GM18507 (cell line): ENCODE measurements at regions not wholly inside any gene's neighbourhood (a gene's known extent, or its start where the extent isn't known, plus 50 kb on each side); places are given as distances from the start of the nearest gene placed in this dataset.
"Not testable (repeated sequence)": the region's sequence is repeated elsewhere in the genome, so short reads cannot be mapped to it uniquely, and the experiment has no call there.

ENCODE experiments used
- DNase-seq: peaks from one replicate; pipeline ENCODE4 v3.0.0; 2011; ENCODE audit warnings: low read depth; ENCODE audit not compliant: insufficient read length; ENCODE audit errors: extremely low spot score
- FAIRE-seq: peaks from 2 replicates; lab custom pipeline; 2011; peaks lifted over from hg19 to GRCh38; lab: Jason Lieb, UNC

GRCh38 chr7:149685455-149685854 lies 87.9 kb downstream of the ZNF467 start:
- DNase-seq (no peak), FAIRE-seq (no peak)

DNA sequence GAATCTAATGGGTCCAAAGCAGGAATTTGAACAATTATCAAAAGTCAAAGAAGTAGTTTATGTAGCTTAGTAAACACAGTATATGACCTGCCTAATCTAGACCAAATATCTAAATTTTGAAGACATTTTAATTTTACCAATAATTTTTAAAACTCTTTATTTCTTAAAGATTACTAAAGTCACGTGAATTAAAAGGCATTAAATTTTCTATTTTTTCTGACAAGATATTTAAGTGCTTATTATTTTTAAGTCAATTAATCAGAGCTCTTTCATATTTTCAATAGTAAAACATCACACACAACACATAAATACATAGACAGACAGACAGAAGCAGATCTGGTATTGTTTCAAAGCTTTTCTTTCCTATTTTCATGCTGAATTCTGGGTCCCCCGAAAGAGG lies 89.5 kb downstream of the ZNF467 start:
- DNase-seq (no peak), FAIRE-seq (no peak)

GRCh38 chr7:149683181-149683580 lies 90.2 kb downstream of the ZNF467 start:
- FAIRE-seq (no peak), DNase-seq (no peak)

- no peak for DNase-seq
- FAIRE-seq, result no peak
Observed at GRCh38 chr7:149682038-149682437, 91.3 kb downstream of the ZNF467 start.

DNA sequence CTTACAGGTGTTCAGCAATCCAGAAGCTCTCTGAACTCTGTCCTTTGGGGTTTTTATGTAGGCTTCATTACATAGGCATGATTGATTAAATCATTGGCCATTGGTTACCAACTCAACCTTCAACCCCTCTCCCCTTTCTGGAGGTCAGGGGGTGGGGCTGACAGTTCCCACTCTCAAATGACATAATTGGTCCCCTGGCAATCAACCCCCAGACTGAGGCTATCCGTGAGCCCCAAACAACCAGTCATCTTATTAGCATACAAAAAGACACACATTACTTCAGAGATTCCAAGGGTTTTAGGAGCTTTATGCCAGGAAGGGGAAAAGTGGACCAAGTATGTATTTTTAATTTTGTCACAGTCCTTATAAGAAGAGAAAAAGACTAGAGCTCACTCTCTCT lies 92.1 kb downstream of the ZNF467 start:
- FAIRE-seq, result no peak
- DNase-seq, result no peak

DNA sequence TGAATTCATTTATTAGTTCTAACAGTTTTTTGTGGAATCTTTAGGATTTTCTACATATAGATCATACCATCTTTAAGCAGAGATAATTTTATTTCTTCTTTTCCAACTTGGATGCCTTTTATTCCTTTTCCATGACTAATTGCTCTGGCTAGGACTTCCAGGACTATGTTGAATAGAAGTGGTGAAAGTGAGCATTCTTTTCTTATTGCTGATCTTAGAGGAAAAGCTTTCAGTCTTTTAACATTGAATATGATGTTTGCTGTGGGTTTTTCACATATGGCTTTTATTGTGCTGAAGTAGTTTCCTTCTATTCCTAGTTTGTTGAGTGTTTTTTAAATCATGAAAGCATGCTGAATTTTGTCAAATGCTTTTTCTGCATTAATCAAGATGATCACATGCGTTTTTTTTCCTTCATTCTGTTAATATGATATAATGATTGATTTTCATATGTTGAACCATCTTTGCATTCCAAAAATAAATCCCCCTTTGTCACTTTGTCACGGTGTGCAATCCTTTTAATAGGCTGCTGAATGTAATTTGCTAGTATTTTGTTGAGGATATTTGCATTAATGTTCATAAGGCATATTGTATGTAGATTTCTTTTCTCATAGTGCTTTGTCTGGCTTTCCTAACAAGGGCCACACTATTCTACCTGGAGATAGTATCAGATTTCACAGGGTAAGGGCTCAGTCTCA lies 92.9 kb downstream of the ZNF467 start:
- FAIRE-seq (no peak), DNase-seq (no peak)

DNA sequence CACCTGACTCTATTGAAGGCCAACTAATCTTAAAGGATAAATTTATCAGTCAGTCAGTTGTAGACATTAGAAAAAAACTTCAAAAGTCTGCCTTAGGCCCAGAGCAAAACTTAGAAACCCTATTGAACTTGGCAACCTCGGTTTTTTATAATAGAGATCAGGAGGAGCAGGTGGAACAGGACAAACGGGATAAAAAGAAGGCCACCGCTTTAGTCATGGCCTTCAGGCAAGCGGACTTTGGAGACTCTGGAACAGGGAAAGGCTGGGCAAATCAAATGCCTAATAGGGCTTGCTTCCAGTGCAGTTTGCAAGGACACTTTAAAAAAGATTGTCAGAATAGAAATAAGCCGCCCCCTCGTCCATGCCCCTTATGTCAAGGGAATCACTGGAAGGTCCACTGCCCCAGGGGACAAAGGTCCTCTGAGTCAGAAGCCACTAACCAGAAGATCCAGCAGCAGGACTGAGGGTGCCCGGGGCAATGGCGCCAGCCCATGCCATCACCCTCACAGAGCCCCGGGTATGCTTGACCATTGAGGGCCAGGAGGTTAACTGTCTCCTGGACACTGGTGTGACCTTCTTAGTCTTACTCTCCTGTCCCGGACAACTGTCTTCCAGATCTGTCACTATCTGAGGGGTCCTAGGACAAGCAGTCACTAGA lies 98.5 kb downstream of the ZNF467 start:
- not testable (repeated sequence) for FAIRE-seq, DNase-seq

DNA sequence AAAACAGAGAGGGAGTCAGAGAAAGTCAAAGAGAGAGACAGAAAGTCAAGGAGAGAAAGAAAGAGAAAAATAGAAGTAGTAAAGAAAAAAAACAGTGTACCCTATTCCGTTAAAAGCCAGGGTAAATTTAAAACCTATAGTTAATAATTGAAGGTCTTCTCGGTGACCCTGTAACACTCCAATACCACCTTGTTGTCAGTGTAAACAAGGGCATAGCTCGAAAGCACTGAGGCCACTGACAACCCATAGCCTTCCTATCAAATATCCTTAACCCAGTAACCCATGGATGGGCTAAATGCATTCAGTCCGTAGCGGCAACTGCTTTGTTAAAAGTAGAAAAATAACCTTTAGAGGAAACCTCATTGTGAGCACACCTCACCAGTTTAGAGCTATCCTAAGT lies 100.4 kb downstream of the ZNF467 start:
- FAIRE-seq (no peak), DNase-seq (no peak)

DNA sequence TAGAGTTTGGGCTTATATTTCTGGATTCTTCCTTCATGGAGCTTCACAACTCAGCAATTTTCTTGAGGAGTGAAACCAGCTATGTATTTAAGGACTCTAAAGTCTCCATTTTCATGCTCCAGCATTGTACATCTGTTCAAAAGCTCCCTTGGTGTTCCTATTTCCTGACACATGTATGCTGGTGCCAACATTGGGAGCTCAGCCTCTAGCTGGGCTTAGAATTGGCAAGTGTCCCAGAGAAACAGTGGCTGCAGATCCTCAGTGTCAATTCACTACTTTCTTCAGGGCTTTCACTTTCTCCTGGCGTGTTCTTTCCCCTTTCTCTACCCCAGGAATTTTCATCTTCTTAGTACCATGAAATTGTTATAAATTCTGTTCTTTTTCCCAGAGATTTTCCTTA lies 103.1 kb downstream of the ZNF467 start:
- DNase-seq (no peak), FAIRE-seq (no peak)

DNA sequence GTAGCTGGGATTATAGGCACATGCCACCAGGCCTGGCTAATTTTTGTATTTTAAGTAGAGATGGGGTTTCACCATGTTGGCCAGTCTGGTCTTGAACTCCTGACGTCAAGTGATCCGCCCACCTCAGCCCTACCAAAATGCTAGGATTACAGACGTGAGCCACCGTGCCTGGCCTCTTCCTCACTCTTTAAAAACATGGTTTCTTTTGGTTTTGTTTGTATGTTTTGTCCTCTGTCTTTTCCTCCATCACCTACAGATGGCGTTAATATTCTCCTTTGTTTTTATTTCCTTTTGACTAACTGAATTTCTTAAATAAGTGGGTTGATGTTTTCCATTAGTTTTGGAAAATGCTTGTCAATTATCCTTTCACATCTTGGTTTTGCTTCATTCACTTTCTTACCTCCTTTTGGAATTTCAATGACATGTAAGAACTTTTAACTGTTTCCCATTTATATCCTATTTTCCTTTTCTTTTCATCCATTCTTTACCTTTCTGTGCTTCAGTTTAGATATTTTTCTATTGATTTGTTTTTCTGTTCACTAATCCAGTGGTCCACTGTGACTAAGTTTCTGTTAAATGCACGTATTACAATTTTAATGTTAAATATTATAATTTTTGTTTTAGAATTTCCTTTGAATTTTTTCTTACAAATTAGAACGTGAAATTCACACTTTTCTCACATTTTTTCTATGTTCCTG lies 104.1 kb downstream of the ZNF467 start:
- DNase-seq (no peak), FAIRE-seq (peak; percentile 66)

DNA sequence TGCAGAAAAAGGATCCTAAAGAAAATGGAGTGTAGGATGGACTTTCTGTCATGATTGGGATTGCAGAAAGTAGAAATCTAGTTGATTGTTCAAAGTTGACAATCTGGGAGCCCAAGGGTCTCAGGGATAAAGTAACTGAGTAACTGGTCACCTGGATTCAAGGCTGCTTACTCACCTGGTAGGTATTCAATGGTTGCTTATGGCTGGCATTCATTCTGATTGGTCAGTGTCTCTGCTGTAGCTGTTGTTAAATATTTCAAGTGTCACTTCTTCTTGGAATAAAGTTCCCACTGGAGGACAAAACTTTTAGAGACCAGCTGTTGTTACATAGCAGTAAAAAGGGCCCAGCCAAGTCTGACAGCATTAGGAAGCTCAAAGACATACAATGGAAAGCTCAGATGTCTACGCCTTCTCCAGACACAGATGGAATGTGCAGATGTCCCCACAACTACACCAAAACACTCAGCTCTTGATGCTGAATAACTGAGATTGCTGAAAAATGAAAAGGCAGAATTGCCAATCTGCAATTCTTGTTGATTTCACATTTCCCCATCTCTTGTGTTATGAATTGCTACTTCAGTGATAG lies 106.9 kb downstream of the ZNF467 start:
- FAIRE-seq (no peak), DNase-seq (no peak)

- not testable (repeated sequence) for FAIRE-seq
Observed at GRCh38 chr7:149665618-149666017, 107.8 kb downstream of the ZNF467 start.

DNA sequence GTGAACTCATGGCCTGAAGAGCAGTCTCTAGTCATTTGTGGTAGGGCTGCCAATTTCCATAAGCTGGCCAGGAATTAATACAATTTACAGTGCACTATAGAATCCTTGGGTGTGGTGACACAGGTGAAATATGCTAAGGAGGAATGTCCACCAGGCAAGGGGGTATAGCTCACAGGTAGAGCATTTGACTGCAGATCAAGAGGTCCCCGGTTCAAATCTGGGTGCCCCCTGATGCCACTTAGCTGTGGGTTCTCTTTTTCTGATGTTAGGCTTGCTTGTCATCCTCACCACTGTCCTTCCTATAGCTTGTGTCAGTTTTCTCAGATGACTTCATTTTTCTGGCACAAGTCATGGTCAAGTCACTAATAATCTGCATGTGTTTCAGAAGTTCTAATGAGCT lies 108.7 kb downstream of the ZNF467 start:
- FAIRE-seq, result no peak
- DNase-seq, result no peak

More at GRCh38 chr7:149665618-149666017, 107.8 kb downstream of the ZNF467 start:
- not testable (repeated sequence) for DNase-seq

GRCh38 chr7:149664176-149664575 lies 109.2 kb downstream of the ZNF467 start:
- FAIRE-seq, result no peak
- no peak for DNase-seq

GRCh38 chr7:149662591-149663095 lies 110.7 kb downstream of the ZNF467 start:
- DNase-seq (peak; percentile 20), FAIRE-seq (peak; percentile 84)

DNA sequence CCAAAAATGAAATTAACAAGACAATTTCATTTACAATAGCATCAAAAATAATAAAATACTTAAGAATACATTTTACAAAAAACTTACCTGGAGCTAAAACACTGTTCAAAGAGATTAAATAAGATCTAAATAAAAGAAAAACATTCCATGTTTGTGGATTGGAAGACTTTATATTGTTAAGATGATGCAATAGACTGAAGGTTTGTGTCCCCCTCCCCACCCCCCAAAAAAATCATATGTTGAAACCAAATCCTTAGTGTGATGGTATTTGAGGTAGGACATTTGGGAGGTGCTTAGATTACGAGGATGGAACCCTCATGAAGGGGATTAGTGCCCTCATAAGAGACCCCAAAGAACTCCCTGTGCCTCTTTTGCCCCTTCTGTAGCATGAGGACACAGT lies 117.6 kb downstream of the ZNF467 start:
- DNase-seq, result no peak
- no peak for FAIRE-seq

GRCh38 chr7:149654588-149654987 lies 118.8 kb downstream of the ZNF467 start:
- FAIRE-seq, result no peak
- DNase-seq, result no peak

DNA sequence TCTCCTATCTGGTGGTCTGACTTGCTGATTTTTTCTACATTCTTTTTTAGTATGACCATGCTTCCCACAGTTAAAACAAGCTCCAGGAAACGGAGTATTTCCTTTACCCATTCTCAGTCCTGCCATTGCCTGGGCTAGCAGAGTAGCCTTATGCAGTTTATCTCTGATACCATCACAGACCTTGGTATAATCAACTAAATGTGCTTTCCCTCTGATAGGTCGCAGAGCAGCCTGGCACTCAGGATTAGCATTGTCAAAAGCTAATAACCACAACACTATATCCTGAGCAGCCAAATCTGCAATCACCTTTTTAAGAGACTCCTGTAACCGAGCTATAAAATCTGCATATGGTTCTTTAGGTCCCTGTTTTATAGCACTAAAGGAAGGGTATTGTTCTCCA lies 123.2 kb downstream of the ZNF467 start:
- not testable (repeated sequence) for FAIRE-seq, DNase-seq

DNA sequence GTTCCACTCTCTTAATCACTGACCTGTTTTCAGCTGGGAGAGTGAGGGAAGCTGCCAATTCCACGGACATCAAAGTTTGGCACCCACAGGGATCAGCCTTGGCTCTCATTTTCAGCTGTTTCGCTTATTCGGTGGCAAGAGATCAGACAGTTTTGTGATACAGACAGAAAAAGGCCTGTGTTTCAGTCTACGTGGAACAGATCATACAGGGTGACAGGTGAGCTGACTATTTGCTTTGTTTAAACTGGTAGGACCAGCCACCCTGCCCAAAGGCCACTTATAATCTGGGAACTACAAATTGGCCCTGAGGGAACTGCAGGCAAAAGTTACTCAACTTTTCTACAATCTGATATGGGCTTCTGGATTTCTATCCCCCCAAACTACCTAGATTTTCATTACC lies 128.6 kb downstream of the ZNF467 start:
- DNase-seq, result no peak
- FAIRE-seq, result no peak

- DNase-seq, result no peak
- no peak for FAIRE-seq
Observed at GRCh38 chr7:149642589-149642988, 130.8 kb downstream of the ZNF467 start.
